ENCODE measurements at regions not wholly inside any gene's neighbourhood (a gene's known extent, or its start where the extent isn't known, plus 50 kb on each side); places are given as distances from the start of the nearest gene placed in this dataset.

- Histone ChIP-seq H3K27ac (ENCODE audit: low read depth, low read length) (no peak overlapping the region), H3K9ac (ENCODE audit: low read length) (no peak overlapping the region), H3K36me3 (ENCODE audit: control insufficient read depth in 1 of 2, insufficient read depth in 2 of 2, low read length in 2 of 2) (no peaks in the 10 kb centered on the region), H3K4me1 (ENCODE audit: control insufficient read depth in 1 of 2, insufficient read depth in 2 of 2, low read length in 2 of 2) (no peaks in the 10 kb centered on the region), H3K4me2 (ENCODE audit: low read length) (no peak overlapping the region), H3K9me3 (ENCODE audit: control insufficient read depth in 1 of 2, insufficient read depth in 1 of 2, low read depth in 1 of 2, low read length in 2 of 2) (no peaks in the 10 kb centered on the region), H3K4me3 (replicated peaks in 1 of 2; ENCODE audit: low read depth in 1 of 2, low read length in 2 of 2) (no peak overlapping the region), H2AFZ (ENCODE audit: low read depth, low read length, poor library complexity, severe bottlenecking) (no peak overlapping the region), H4K20me1 (ENCODE audit: insufficient read depth) (no peaks in the 10 kb centered on the region), H3K79me2 (ENCODE audit: insufficient read depth, low read length) (no peaks in the 10 kb centered on the region), H3K9me2 (ENCODE audit: insufficient read depth) (no peaks in the 10 kb centered on the region), H3K27me3 (ENCODE audit: insufficient read depth, low read length) (peaks cover 27% of the 10 kb centered on the region; the same call in 1 of the 2 replicates)
- TF ChIP-seq CBX3 (IDR thresholded peaks at IDR 0.05; ENCODE audit: low read depth) (no peak), MAX (IDR thresholded peaks at IDR 0.05) (no peak), ZFX (IDR thresholded peaks at IDR 0.05) (no peak), CTCF (IDR thresholded peaks at IDR 0.05 in 2 of 3, conservative IDR thresholded peaks at IDR 0.05 in 1 of 3; ENCODE audit: borderline replicate concordance in 1 of 3, insufficient read depth in 1 of 3, low read depth in 2 of 3, low read length in 2 of 3) (no peak), CEBPB (IDR thresholded peaks at IDR 0.05; ENCODE audit: low read depth) (no peak)
- ChIA-PET RAD21 (ENCODE audit: low non-redundant PET in 1 of 2, low total read pairs in 2 of 2, uncharacterized antibody in 2 of 2, unreplicated experiment in 2 of 2) (no interaction called here), POLR2A (no interaction called here), CTCF (no interaction called here)
- DNase-seq (ENCODE audit: low read depth, low spot score) (no peak), ATAC-seq (no peak)
- BruUV-seq (replicated peaks), result no TSS peak
- intact Hi-C loops (cut with micrococcal nuclease), result no loop called here
These were observed 318.6 kb upstream of the B3GAT1 start for GRCh38 chr11:134730561-134731212.

GRCh38 chr11:134730101-134730500 lies 318.1 kb upstream of the B3GAT1 start:
- no peak for ATAC-seq
- Histone ChIP-seq H3K79me2 (ENCODE audit: insufficient read depth, low read length) (no peaks in the 10 kb centered on the region), H3K4me1 (ENCODE audit: control insufficient read depth in 1 of 2, insufficient read depth in 2 of 2, low read length in 2 of 2) (no peaks in the 10 kb centered on the region), H3K36me3 (ENCODE audit: control insufficient read depth in 1 of 2, insufficient read depth in 2 of 2, low read length in 2 of 2) (no peaks in the 10 kb centered on the region), H3K4me3 (replicated peaks in 1 of 2; ENCODE audit: low read depth in 1 of 2, low read length in 2 of 2) (no peak overlapping the region), H3K9ac (ENCODE audit: low read length) (no peak overlapping the region), H3K9me2 (ENCODE audit: insufficient read depth) (no peaks in the 10 kb centered on the region), H3K27me3 (ENCODE audit: insufficient read depth, low read length) (peaks cover 33% of the 10 kb centered on the region; the same call in 1 of the 2 replicates), H3K9me3 (ENCODE audit: control insufficient read depth in 1 of 2, insufficient read depth in 1 of 2, low read depth in 1 of 2, low read length in 2 of 2) (no peaks in the 10 kb centered on the region), H3K4me2 (ENCODE audit: low read length) (no peak overlapping the region), H3K27ac (ENCODE audit: low read depth, low read length) (no peak overlapping the region), H2AFZ (ENCODE audit: low read depth, low read length, poor library complexity, severe bottlenecking) (no peak overlapping the region), H4K20me1 (ENCODE audit: insufficient read depth) (no peaks in the 10 kb centered on the region)
- POLR2A ChIA-PET, result no interaction called here
- BruUV-seq (replicated peaks), result no TSS peak
- CTCF ChIA-PET, result no interaction called here
- RAD21 ChIA-PET (ENCODE audit: low non-redundant PET in 1 of 2, low total read pairs in 2 of 2, uncharacterized antibody in 2 of 2, unreplicated experiment in 2 of 2), result no interaction called here
- intact Hi-C loops (cut with micrococcal nuclease), result no loop called here
- DNase-seq (ENCODE audit: low read depth, low spot score), result no peak
- TF ChIP-seq SIN3A (IDR thresholded peaks at IDR 0.05; ENCODE audit: low read depth) (no peak), ELF1 (IDR thresholded peaks at IDR 0.05; ENCODE audit: borderline replicate concordance, low read depth) (no peak), SRF (IDR thresholded peaks at IDR 0.05; ENCODE audit: low read depth) (no peak), EZH2phosphoT487 (IDR thresholded peaks at IDR 0.05; ENCODE audit: borderline replicate concordance) (no peak), ATF3 (IDR thresholded peaks at IDR 0.05) (no peak), JUND (IDR thresholded peaks at IDR 0.05) (no peak), POLR2A (IDR thresholded peaks at IDR 0.05; ENCODE audit: borderline replicate concordance, extremely low read depth, insufficient read depth, insufficient read length) (no peak), CEBPB (IDR thresholded peaks at IDR 0.05; ENCODE audit: low read depth) (no peak), ZNF274 (IDR thresholded peaks at IDR 0.05; ENCODE audit: low read depth, low read length) (no peak), CTCF (IDR thresholded peaks at IDR 0.05 in 2 of 3, conservative IDR thresholded peaks at IDR 0.05 in 1 of 3; ENCODE audit: borderline replicate concordance in 1 of 3, insufficient read depth in 1 of 3, low read depth in 2 of 3, low read length in 2 of 3) (no peak), ZFX (IDR thresholded peaks at IDR 0.05) (no peak), ZBTB33 (IDR thresholded peaks at IDR 0.05; ENCODE audit: extremely low read depth, insufficient replicate concordance, low read length) (no peak)

Measured in HCT116 (cell line).